UCSD-AML1 (cell line): ENCODE measurements at regions not wholly inside any gene's neighbourhood (a gene's known extent, or its start where the extent isn't known, plus 50 kb on each side); places are given as distances from the start of the nearest gene placed in this dataset.

ENCODE experiments used
- DNase-seq: peaks from one replicate; lab custom pipeline; 2025; ENCODE audit not compliant: unreplicated experiment; lab: John Stamatoyannopoulos, UW

DNA sequence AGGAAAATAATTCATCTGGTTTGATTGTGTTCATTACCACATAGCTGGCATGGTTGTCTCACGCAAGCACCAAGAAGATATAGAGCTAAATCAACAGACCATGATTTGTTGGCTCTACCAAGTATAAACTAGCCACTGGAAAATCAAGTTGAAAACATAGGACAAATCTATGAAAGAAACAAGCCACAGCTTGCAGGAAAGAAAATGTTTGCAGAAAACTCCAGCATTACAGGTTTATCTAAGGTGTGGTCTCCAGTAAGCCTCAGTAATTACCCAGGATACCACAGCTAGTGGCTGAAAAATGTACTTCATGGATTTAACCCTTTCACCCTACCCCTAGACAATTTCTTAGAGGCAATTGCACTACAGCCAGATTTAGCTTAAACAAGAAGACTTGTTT is 340.6 kb downstream of the SOX2 start:
- no peak for DNase-seq

DNA sequence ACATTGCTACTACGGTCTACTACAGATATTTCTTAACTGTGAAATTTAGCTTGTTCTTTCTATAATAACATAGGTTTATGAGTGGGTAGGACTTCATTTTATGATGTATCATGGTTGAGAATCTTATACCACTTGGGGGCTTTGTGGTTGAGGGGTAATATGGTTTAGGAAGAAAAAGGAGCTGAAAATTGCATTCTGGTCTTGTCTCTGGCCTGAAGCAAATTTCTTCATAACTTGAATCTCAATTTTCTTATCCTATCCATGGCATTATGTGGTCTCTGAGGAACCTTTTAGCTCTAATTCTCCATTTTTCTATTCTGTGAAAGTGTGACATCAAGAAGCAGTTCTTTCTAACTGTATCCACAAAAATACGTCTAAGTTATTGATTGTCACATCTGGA is 341.0 kb downstream of the SOX2 start:
- no peak for DNase-seq

DNA sequence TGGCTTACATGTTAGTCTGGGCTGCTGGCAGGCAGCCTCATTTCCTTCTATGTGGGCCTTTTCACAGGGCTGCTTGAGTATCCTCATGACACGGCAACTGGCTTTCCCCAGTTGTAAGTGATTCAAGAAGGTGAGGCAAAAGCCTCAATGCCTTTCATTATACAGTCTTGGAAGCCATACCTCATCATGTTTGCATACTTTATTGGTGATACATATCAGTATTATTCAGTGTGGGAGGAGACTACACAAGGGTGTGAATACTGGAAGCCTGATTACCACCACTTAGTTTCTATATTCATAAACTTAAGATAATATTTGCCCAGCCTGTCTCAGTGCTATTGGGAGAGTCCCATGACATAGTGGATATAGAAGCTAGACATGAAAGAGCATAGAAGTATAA is 346.8 kb downstream of the SOX2 start:
- DNase-seq, result no peak

DNA sequence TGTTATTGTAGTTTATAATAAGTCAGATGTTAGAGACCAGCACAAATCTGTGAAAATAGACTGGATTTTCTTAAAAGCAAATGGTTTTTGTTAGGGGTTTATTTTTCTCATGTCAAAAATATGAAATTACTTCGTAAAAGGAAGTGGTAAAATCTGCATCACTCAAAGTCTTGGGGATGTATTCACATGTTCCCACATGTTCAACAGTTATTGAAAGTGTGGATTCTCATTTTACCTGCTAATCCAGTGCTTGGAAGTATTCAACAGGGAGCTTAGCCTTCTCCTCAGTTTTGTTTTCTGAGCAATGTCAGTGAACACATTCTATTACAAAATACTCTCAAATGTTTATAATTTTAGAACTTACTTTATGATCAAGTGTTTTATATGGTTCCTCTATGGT is 352.0 kb downstream of the SOX2 start:
- no peak for DNase-seq

DNA sequence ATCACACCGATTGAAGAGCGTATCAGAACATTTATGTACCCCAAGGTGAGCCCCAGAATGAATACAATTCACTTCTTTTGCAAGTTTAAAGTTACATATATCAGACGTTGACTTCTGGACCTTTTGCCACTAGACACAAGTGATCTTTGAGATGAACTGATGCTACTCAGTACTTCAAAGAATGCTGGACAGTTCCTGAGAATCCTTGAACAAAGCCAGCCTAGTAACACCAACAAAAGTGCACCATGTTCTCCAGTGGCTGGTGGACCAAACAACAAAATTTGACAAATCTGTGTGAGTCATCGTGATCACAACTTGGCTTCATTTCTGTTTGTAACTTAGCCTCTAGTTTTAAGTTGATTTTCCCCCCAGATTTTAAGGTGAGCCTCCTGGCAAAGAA is 355.7 kb downstream of the SOX2 start:
- DNase-seq, result no peak

DNA sequence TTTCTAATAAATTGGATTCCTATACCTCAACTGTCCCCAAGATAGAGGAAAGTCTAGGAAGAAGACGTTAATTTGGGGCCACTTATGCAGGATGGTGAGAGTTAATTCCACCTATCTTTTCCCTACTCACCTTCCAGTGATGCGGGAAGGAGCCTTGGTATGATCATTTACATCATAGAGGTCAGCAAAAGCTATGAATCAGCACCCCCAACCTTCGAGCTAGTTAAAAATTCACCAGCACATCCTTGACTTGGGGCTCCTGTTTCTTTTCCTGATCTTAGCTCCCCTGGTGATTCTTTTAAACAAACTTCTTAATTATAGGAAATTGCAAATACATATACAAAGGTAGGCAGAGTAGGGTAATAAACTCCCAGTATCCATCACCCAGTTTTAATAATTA is 366.6 kb downstream of the SOX2 start:
- no peak for DNase-seq

DNA sequence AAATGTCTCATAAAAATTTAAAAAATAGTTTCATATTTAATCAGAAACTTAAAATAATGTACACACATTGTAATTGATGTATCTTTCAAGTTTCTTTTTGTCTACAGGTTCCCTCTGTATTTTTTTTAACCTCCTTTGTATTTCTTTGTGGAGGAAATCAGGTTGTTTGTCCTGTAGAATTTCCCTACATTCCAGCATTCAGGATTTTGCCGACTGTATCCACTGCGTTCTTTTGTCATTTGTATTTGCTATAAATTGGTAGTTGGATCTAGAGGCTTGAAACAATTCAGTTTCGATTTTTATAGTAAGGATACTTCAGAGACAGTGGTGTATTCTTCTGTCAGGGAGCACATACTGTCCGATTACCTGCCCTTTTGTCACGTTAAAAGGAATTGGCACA is 367.2 kb downstream of the SOX2 start:
- DNase-seq, result no peak

GRCh38 chr3:182081096-182081495 is 369.4 kb downstream of the SOX2 start:
- no peak for DNase-seq

- no peak for DNase-seq
Measured at GRCh38 chr3:182083112-182083511, 371.4 kb downstream of the SOX2 start.

- no peak for DNase-seq
Measured at GRCh38 chr3:182092662-182093262, 381.0 kb downstream of the SOX2 start.

DNA sequence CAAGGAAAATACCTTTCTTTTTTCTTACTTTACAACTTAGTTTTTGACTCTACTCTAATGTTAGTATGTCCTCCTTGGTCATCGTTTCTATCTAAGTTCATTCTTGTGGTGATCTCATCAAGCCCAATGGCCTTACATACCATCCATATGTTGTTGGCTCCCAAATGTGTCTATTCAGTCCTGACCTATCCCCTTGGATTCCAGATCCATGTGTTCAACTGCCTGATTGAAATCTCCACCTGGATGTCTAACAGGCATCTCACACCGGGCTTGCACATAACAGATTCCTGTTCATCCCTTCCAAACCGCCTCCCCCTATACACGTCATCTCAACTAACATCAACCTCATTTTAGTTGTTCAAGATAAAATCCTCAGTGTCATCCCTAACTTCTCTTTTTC is 382.6 kb downstream of the SOX2 start:
- no peak for DNase-seq

DNA sequence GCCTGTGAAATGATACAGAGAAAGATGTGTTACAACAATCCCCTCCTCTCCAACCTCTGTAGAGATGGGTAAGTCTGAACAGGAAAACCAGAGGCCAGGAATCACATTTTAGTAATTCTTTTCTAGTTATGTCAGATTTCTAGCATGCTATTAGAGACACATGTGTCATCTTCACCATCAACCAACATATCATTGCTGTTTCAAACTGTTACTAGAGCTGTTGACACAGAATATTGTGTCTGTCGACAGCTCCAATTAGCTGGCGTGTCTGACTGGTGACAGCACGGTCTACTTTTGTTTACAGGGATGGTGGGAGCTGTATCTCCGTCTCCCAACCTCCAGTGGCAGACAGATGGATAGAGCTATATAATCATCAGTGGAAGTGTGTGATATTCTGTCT is 393.2 kb downstream of the SOX2 start:
- no peak for DNase-seq

GRCh38 chr3:182105875-182106274 is 394.1 kb downstream of the SOX2 start:
- DNase-seq, result no peak

DNA sequence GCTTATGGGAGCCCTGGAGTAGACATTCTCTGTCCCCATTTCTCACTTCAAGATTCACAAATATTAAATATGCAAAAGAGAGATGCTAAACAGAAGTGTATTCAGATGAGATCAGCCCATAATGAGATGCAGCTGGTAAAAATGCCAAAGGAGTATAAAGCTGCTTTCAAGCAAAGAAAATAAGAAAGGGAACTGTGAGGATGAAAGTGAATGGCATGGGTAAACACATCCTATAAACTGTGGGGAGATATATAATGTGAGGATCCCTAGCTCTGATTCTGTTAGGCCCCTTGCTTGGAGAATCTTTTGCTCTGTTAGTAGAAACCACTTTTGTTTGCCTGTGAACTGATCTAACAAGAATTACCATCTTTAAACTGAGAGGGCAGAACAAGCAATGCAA is 396.6 kb downstream of the SOX2 start:
- no peak for DNase-seq

- DNase-seq, result no peak
Measured at GRCh38 chr3:182111967-182112366, 400.2 kb downstream of the SOX2 start.

DNA sequence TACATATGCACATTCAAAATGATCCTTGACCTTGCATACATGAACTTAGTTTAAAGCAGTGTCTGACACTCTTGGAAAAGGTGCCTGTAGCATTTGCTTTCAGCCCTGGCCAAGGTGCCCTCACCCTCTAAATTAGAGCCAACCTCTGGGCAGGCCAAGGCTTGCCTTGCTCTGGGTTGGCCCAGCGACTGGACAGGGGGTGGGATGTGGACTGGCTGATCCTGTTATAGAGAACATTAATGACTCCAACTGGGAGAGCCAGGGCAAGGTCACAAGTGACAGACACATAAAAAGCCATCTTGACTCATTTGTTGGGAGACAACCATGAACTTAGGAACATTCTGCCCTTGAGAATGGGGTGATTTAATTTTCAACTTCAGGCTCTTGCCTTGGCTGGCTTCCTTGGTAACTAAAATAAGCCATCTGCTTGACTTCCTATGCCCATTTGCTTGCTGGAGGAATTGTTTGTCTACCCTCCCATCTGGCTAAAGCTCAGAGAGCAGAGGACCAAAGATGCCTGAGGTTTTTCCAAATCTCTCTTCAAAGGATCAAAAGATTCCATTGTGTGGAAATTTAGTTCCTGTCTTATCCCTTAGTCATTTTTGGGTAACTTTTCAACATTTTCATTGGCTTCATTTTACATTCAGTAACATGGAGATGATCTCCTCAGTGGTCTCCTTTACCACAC is 403.7 kb downstream of the SOX2 start:
- DNase-seq, result no peak

GRCh38 chr3:182116386-182116785 is 404.7 kb downstream of the SOX2 start:
- DNase-seq, result no peak

GRCh38 chr3:182117131-182117530 is 405.4 kb downstream of the SOX2 start:
- no peak for DNase-seq

DNA sequence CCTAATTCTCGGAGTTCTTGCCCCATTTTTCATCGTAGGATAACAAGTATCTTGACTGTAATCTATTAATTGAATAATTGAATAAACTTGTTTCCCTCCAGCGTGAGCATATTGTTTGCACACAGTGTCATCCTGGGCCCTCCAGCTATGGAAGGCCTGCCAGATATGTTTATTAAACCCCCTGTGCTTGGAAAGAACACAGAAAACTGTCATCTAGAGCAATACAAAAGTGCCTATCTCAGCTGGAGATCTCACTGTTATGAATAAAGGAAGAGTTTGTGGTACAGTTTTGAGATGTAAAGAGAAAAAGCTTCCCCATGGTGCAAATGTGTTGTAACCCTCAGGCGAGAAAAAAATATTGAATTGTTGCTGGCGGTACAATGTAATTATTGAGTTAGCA is 405.9 kb downstream of the SOX2 start:
- no peak for DNase-seq

DNA sequence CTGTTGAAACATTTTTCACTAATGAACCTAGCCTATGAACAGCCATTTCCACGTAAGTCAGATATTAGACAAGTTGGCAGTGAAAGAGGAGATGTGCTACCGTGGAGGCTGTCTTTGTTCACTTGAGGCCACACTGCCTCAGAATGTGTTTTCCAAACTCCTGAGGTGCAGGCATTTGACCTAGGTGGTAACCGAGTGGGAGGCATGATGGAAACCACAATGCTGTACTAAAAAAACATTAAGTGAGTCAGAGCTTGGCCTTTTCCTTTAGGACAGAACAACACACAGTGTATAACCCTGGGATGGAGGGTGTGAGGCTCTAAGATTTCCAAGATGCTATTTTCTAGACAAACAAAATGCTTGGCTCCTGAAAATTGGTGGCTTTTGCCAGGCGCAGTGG is 406.3 kb downstream of the SOX2 start:
- no peak for DNase-seq

DNA sequence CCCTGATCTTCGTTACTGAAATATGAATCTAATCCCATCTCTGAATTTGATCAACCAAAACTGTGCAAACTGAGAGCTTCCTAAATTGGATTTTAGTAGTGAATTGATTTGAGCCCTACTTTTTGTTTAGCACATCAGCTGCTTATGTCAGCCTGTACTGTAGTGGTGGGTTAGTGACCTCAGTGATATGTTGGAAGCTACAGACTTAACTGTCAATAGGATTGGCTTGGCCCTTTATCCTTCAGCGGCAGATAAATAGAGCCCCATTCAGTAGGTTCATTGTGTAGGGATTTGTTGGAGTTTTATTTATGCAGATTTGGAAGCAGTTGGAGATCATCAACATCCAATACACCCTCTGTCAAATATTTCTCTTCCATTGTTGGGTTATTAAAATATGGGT is 409.7 kb downstream of the SOX2 start:
- no peak for DNase-seq

- no peak for DNase-seq
Measured at GRCh38 chr3:182122779-182123178, 411.1 kb downstream of the SOX2 start.

DNA sequence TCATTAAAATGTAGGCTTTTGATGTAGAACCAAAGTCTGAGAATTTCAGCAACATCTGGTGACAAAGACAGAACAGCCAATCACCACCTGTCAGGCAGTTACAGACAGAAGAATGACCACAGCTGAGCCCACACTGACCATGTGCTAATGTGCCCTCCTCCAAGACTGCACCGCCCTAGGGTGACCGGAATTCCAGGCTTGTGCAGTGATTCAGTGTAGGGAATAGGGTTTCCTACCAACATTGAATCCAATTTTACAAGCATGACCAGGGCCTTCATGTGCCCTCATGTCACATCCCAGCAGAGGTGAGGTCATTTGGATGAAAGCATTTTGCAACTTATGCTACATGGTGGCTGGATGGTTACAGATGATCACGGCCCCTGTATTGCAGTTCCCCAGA is 412.5 kb downstream of the SOX2 start:
- DNase-seq, result no peak
